ENCODE measurements at regions not wholly inside any gene's neighbourhood (a gene's known extent, or its start where the extent isn't known, plus 50 kb on each side); places are given as distances from the start of the nearest gene placed in this dataset.

DNA sequence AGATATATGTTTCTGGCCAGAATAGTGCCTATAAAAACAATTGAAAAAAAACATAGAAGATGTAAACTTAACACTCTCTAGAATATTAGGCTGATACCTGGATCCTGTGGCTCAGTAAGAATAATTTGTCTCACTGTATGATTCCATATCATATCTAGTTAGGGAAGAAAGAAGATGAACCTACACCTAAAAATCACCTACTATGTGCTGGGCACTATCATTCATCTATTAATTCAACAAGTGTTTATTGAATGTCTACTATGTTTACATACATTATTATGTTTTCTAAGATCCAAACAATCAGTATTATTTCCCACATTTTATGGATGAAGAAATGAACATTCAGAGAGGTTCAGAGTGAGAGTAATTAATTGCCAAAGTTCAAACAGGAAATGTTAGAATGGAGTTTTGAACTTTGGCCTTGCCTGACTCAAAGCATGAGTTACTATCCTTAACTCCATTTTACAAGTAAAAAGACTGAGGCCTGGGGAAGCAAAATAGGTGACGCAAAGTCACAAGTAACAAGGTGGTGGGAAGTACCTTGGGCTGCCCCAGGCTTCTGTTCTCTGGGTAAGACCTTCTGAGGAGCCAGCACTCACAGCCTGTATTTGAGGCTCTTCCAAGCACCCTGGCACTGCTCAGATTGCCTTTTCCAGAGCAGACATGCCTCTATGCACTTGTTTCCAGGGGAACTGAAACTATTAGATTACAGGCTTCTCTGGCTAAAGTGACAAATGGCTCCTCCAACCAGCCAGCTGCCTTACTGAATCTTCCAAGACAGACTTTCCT lies 111.1 kb upstream of the ACSL4 start:
- DNase-seq (ENCODE audit: low read depth), result no peak

DNA sequence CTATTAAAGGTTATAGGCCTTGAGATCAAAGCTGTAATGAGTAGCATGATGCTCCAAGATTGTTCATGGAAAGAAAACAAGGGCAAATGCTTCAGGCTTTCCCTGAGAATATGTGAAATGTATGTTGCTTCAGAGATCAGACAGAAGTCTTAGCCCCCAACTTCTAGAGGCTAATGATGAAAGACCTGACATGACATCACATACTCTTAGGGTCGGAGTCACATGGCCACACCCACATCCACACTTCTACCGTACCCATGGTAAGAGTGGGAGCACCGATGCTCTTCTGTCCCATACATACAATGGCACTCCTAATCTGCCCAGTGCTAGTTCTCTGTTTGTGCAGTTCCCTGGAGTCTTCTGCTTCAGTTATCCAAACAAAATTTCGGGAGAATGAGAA lies 111.9 kb upstream of the ACSL4 start:
- DNase-seq (ENCODE audit: low read depth), result no peak

DNA sequence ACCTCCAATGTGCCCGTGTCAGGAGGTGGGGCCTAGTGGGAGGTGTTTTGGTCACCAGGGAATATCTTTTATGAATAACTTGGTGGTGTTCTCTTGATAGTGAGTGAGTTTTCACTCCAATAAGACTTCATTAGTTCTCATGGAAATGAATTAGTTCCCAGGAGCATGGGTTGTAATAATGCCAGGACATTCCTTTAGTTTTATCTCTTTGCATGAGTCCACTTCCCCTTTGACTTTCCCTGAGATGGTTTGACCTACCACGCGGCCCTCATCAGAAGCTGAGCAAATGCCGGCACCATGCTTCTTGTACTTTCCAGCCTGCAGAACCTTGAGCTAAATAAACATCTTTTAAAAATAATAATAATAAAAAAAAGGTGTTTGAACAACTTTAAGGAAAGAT lies 112.9 kb upstream of the ACSL4 start:
- no peak for DNase-seq (ENCODE audit: low read depth)

DNA sequence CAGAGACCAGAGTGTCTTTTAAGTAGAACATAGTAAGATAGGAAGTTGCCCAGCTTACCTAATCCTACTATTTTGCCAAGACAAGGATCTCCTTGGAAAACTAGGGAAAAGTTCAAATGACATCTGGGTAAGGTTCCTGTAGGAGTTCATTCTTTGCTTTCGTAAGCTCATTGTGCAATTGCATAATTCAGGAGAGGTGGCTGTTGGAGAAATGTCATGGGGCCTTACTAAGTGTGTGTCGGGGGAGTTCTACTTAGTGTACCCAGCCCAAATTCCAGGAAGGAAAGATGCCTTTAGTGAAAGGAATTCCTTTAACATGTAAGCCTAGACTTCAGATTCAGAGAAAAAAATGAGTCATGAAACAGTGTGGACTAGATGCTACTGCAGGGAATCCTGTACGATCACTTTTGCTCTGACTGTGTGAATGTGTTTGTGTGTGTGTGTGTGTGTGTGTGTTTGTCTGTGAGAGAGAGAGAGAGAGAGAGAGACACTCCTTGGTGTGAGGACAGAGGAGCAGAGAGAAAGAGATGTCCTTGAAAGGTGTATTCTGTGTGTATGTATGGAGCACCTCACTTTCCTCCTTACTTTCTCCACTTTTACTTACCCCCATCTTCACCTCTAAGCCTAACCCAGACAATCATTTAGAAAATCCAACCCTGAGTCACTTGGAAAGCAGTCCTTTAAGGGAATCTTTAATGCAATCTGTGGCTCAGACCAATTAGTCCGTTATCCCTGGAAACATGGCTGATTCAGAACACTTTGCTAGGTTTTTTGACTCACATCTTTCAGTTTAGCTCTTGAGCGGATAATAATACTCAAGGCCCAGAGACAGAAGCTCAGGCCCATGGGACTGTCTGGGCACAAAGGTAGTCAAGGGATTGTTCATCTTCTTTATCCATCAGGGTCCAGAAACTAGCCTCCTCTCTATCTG lies 114.5 kb upstream of the ACSL4 start:
- no peak for DNase-seq (ENCODE audit: low read depth)

DNA sequence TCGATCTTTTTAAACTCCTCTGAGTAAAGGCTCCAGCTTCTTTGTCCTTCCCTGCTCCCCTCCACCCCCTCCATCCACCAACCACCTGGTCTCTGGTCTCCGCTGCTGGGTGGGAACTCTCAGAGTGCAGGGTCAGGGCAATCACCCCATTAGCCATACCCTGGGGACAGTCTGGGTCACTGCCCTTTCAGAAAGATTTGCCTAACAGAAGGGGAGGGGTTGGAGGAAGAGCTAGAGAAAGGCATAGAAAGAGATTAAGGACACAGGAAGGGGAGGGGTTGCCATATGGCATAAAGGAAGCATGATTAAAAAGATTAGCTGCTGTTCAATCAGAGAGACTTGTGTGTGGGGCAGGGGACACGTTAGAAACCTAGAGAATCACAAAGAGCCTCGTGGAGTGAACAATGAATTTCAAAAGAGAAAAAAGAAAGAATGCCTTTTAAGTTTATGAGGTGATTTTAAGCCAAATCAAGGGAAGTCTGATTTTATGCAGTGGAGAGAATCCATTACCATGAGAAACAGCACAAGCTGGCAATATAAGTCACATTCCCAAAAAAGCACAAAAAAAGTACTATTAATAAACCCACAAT lies 115.5 kb upstream of the ACSL4 start:
- DNase-seq (ENCODE audit: low read depth), result no peak

DNA sequence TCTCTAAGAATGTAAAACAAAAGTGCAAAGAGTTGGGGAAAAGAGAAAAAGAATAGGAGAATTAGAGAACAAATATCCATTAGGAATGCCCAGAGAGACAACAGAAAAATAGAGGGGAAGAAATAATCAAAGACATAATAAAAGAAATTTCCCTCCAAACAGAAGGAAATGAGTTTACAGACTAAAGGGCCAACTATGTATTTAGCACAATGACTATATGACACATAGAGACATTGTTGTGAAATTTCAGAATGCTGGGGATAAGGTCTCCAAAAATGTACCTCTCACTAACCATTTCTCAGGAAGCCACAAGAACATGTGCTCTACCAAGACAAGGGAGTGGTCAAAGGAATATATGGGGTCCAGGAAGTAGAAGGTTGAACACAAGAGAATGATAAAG lies 121.0 kb upstream of the ACSL4 start:
- no peak for DNase-seq (ENCODE audit: low read depth)

DNA sequence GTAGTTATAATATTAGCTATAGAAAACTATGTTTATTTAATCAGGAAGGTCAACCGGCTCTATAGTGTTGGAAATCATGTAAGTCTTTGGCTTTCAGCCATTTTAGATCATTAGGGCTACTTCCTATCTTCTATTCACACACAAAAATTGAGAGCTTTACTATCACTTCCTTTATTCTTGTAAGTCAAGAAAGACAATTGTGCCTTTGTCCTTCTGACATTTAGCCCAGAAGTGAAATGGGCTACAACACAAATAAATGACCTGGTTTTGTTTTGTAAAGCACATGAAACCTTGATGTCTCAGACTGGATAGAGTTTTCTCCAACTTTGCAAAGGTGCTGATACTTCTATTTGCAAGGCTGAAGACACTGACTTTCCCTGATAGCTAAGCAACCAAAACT lies 122.4 kb upstream of the ACSL4 start:
- DNase-seq (ENCODE audit: low read depth), result no peak

DNA sequence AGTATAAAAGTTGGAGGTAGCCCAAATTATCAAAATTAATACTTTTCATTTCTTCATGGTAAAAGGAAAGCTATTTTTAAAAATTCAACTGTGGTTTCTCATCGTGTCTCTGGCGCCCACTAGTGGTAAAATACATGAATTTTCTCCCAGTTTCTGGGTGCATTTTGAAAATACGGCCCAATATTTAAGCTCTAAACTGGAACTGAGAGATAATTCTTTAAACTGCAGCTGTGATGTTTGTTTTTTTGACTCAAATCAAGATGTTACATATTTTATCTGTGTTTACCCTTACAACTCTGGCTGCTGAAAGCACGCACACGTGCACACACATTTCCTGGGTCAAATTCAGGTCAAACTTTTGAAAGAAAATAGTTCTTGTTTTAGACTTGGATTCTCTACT lies 123.9 kb upstream of the ACSL4 start:
- no peak for DNase-seq (ENCODE audit: low read depth)

DNA sequence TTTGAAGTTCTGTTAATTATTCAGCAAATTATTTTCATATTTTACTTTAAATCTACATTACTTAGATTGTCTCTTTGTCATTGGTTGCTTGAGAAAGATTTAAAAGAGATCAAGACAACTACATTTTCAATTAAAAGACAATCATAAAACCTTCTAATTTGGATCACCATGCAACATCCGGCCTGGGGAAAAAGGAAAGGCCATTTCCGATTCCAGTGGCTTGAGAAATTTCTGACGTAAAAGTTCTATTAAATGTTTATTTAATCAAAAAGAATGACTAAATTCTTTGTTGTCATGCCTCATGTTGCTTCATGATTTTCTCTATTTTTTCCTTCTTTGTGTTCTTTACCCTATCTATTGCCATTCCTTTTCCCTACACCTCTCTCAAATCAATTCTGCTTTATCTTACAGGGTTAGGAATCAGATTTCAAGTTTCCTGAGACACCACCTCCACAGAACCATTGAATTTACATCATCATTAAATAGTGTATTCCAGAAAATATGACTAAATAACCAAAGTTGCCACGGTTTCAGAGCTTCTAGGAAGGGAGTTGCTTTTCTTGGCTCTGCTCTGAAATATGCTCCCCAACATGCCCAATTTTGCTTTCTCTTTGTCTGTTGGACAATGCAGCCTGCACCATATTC lies 124.6 kb upstream of the ACSL4 start:
- no peak for DNase-seq (ENCODE audit: low read depth)

DNA sequence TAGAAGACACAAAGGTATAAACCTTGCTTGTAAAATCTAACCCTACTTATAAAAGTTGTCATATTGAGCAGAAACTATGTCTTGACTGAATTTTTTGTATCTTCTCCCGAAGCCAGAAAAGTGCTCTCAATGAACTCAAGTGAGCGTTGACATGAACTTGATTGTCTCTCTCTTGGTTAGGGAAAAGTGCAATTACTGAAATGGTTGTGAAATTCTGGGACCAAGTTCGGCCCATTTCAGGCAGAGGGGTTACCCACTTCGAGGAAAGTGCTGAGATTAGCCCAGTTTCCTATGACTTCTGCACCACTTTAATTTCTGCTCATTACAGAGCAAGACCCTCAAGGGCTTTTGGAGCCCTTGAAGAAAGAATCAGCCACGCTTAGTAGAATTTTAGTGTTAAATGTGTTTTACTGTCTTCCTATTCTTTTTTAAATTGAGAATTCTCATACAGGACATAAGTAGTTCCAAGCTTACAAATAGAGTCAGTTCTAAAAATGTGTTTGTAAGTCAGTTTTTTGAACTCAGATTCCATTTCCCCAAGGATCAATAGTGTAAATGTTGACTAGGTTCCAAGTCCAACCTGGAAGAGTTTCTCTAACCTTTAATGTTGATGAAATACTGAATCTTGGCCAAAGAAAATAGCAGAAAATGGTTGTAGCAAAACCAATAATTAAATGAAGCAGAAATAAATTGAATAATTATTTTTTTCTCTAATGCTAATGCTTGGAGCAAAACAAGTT lies 125.7 kb upstream of the ACSL4 start:
- no peak for DNase-seq (ENCODE audit: low read depth)

DNA sequence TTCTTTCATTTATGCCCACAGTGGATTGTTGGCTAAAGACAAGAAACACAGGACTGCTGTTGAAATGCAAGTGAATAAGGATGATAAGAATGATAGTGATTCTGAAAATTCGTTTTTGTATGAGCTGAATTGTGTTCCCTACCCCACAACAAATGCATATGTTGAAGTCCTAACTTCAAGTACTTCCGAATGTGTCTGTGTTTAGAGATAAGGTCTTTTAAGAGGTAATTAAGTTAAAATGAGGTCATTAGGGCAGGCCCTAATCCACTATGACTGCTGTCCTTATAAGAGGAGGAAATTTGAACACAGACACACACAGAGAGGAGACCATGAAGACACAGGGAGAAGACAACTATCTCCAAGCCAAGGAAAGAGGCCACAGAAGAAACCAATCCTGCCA lies 126.6 kb upstream of the ACSL4 start:
- DNase-seq (ENCODE audit: low read depth), result no peak

DNA sequence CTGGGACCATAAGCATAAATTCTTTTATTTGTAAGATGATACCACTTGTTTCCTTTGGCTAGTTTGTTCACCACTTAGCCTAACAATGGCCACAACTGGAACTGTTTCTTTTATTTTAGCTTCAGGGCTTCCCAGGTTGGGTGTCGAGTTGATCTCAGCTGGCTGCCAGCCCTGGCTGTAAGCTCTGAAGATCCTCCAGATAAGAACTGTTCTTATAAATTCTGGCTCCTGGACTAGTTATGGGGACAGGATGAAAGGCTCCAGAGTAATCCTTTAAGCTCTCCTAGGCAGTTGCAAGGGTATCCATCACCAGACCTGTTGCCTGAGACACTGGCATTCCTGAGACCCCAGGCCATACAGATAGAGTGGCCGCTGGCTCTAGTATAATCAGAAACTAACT lies 129.4 kb upstream of the ACSL4 start:
- no peak for DNase-seq (ENCODE audit: low read depth)

DNA sequence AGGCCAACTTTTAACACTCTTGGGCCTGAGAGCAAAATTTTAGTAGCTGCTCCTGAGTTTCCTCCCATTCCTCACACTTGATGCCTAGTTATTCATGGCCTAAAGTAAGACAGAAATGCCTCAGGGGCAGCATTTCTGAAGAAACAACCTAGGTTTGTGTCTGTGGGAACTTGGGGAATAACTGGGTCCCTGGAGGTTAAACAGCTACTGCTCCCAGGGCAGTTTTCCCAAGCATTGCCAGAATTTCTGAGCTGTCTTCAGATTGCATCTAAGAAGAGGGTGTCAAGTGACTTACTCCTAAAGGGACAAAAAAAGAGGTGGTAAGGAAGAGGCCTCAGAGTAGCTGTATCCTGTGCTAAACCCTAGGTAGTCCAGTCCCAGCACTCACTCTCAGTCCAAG lies 130.8 kb upstream of the ACSL4 start:
- no peak for DNase-seq (ENCODE audit: low read depth)

DNA sequence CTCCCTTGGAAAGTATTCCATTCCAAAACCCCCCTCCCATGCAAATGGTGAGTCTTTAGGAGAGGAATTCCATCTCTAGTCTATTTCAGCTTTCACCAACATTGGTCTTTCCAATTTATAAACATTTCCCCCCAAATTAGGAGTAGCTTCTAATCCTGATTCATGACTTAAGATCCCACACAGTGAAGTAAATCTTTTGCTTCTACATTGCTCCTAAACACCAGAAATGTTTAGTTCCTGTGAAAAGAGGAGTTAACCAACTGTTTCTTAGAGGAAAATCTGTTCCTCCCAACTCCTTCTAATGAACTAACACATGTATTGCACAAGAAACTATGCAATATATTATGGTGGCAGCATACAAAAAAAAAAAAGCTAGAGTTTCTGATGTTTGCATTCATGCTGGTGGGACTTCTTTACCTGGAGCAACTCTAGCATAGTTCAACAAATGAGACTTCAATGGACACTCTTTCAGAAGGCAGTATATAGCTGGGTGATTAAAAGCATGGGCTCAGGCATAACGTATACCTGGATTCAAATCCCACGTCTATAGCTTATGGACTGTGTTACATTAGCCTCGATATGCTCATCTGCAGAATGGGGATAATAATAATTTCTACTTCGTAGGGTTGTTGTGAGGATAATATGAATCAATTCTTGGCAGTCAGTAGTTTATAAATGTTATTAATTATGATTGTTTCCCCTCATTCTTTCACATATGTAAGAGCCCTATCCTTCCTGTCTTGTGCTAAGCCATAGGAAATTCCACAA lies 131.6 kb upstream of the TMEM164 start:
- DNase-seq (ENCODE audit: low read depth), result no peak

DNA sequence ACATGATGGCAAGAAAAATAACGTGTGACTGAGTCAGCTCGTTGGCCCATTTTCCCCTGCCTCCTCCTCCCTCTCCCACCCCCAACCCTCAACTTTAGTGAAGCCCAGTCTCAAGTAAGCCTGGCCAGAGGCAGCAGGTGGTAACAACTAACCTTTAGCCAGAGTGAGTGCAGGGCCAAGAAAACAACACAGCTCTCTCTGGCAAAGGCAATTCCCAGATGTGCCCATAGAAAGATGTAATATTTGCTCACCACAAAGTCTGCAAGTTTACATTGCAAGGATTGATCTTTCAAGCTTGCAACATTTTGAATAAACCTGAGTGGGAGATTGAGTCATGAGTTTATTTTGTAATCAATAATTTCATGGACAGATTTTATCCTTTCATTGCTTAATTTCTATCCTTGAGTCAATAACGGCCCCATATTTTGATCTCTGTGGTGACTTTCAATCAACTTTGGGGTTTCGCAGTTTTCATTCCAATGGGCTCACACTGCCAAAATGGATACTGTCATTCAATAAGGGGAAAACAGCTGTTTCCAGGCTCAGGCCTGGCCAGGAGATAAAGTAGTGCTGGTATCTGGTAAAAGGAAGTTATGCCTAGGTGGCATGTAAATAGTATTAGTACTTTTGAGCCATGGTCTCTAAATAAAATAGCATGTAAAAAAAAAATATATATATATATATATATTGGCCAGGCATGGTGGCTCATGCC lies 130.7 kb upstream of the TMEM164 start:
- no peak for DNase-seq (ENCODE audit: low read depth)

DNA sequence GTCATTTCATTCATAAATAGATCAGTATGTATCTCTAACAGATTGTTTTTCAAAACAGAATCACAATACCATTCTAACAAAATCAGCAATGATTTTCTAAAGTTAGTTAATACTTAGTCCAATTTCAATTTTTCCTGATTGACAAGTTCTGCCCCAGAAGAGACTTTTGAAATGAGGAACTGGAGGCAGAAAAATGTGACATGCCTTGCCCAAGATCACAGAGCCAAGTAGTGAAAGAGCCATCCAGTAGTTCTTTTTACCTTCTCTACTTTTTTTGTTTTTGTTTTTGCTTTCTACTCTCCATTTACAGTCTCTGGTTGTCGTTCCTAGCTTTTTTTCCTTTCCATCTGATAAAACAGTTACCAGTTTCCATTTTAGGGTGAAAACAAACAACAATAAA lies 129.3 kb upstream of the TMEM164 start:
- DNase-seq (ENCODE audit: low read depth), result no peak

DNA sequence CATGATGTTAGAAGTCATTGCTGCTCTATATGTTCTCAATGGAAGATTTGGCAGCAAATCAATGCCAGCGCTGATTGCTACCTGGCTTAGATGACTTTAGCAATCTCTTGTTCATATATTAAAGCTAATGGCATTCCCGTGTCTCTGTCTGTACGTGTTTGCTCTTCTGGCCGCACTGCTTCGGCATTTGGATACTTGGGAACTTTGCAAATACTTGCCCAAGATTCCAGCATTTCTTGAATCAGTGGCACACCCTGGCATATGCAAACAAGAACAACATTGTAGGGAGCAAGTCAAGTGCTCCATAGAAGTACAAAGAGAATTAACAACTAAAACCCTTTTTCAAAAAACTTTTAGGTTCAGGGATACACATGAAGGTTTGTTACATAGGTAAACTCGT lies 128.9 kb upstream of the TMEM164 start:
- no peak for DNase-seq (ENCODE audit: low read depth)

DNA sequence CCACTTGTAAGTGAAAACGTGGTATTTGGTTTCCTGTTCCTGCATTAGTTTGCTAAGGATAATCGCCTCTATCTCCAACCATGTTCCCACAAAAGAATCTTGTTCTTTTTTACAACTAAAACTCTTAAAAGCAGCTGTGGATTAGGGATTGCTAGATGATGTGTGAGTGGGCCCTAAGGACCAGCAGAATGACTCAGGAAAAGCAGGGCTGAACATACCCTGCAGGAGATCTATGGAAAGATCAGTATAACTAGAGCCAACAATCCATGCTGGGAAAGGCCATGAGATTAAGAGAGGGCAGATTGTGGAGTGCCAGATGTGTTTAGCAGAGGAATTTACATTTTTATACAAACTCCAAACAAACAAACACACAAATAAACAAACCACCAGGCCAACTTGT lies 128.4 kb upstream of the TMEM164 start:
- DNase-seq (ENCODE audit: low read depth), result no peak

DNA sequence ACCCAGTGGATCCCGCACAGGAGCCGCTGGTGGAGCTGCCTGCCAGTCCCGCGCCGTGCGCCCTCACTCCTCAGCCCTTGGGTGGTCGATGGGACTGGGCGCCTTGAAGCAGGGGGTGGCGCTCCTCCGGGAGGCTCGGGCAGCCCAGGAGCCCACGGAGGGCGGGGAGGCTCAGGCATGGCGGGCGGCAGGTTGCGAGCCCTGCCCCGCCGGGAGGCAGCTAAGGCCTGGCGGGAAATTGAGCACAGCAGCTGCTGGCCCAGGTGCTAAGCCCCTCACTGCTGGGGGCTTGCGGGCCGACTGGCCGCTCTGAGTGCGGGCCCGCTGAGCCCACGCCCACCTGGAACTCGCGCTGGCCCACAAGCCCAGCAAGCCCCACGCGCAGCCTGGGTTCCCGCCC lies 127.1 kb upstream of the TMEM164 start:
- no peak for DNase-seq (ENCODE audit: low read depth)

DNA sequence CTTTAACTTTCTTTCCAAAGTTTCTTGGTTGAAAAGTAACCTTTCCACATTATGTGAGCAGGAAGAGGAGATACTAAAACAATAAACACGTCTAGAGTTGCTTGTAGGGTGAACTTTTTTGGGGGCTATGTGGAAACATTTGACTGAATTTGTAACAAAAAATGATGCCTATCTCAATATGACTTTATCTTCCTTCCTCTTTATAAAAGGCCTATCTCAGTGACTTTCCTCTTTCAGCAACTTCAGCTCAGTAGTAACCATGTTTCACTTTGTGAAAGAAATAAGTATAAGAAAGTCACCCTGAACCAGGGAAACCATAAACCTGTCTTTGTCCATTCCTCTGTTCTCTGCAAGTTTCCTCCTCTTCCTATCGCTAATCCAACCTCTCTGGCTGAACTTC lies 124.7 kb upstream of the TMEM164 start:
- no peak for DNase-seq (ENCODE audit: low read depth)

Data from stimulated activated CD8-positive, alpha-beta memory T cell treated with anti-CD3 and anti-CD28 coated beads, Interleukin-7, amount 100 ng/mL, for 24 hours (primary cell).